ENCODE measurements at regions not wholly inside any gene's neighbourhood (a gene's known extent, or its start where the extent isn't known, plus 50 kb on each side); places are given as distances from the start of the nearest gene placed in this dataset.

DNA sequence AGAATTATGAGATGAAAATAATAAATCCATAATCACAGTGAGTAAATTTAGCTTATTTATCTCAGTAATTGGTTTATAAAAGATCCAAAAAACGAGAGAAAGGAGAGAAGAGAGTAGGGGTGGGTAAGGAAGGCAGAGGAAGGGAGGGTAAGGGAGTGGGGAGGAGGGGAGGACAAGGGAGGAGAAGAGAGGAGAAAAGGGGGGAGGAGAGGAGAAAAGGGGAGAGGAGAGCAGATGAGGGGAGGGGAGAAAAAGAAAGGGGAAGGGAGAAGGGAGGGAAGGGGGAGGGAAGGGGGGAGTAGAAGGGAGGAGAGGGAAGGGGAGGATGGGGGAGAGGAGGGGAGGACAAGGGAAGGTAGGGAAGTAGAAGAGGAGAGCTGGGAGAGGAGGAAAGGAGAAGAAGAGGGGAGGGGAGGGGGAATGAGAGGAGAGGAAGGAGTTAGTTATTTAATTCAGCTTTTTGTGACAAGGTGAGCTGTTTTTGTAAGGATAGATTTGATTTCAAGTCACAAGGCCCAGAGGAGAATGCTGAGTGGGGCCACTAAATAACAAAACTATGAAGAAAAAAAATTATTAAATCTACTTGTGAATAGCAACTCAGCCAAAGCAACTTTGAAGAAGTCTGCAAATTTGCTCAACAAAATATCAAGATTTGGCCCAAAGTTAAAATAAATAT, 454.3 kb downstream of the ARAP2 start:
- TF ChIP-seq, protein P1, sequence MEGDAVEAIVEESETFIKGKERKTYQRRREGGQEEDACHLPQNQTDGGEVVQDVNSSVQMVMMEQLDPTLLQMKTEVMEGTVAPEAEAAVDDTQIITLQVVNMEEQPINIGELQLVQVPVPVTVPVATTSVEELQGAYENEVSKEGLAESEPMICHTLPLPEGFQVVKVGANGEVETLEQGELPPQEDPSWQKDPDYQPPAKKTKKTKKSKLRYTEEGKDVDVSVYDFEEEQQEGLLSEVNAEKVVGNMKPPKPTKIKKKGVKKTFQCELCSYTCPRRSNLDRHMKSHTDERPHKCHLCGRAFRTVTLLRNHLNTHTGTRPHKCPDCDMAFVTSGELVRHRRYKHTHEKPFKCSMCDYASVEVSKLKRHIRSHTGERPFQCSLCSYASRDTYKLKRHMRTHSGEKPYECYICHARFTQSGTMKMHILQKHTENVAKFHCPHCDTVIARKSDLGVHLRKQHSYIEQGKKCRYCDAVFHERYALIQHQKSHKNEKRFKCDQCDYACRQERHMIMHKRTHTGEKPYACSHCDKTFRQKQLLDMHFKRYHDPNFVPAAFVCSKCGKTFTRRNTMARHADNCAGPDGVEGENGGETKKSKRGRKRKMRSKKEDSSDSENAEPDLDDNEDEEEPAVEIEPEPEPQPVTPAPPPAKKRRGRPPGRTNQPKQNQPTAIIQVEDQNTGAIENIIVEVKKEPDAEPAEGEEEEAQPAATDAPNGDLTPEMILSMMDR (IDR thresholded peaks at IDR 0.05) = no peak
- no peak for TF ChIP-seq POLR2A (IDR thresholded peaks at IDR 0.05; ENCODE audit: low read depth)
- TF ChIP-seq EP300 (IDR thresholded peaks at IDR 0.05) = no peak
- no peak for TF ChIP-seq POLR2AphosphoS5 (IDR thresholded peaks at IDR 0.05)
